K562 (cell line): ENCODE measurements at regions not wholly inside any gene's neighbourhood (a gene's known extent, or its start where the extent isn't known, plus 50 kb on each side); places are given as distances from the start of the nearest gene placed in this dataset.
A peak's percentile ranks its signal among the peaks of the same experiment; 100 is the strongest.

Experiments
- ATAC-seq: fragments of 200-7000 bp; cut with Tn5 transposase; 3 replicates; pipeline ENCODE4 v1.9.1; 2020; ENCODE audit warnings: moderate library complexity
- BruUV-seq: library from RNA; stranded (reverse); fragments of 400-500 nt; replicated peaks from 2 replicates; lab custom pipeline; 2021; lab: Mats Ljungman, UMichigan
- CTCF ChIA-PET: fragments of 300-600 bp; formaldehyde crosslinking; extraction: SDS; loops from one replicate; lab custom pipeline; 2021; ENCODE audit warnings: low intra/inter-chr PET ratio; lab: Yijun Ruan, JAX
- POLR2A ChIA-PET: fragments of 300-600, 350-650 bp; sonication (Branson Sonifier 250); formaldehyde crosslinking; extraction: SDS; loops from one replicate; lab custom pipeline; 2021; ENCODE audit warnings: antibody characterized with exemption, inconsistent platforms; lab: Yijun Ruan, JAX
- DNase-seq, 4 experiments: peaks; one replicate each; pipeline versions ENCODE4 v3.0.0 to v3.0.0-alpha.2; 2011 to 2018; ENCODE audit warnings: low spot score in 3 of 4, mixed read lengths in 3 of 4; ENCODE audit errors: extremely low read depth in 1 of 4
- FAIRE-seq: peaks from 2 replicates; lab custom pipeline; 2011; peaks lifted over from hg19 to GRCh38; lab: Jason Lieb, UNC
- H2AFZ ChIP-seq: 2 replicates; pipeline ENCODE4 v1.6.0; 2011; ENCODE audit warnings: low read depth, low read length, control low read depth, inconsistent platforms
- H3K27ac ChIP-seq: fragments of 200-600 bp; 3 replicates; pipeline ENCODE4 v1.8.0; 2011; ENCODE audit warnings: low read depth, mild to moderate bottlenecking, control low read depth, inconsistent platforms, low read length, moderate library complexity, mixed read lengths; ENCODE audit errors: extremely low read depth
- H3K27me3 ChIP-seq, 2 experiments: fragments of 300-600 bp in 1 of 2; 2 replicates in 1 of 2; 3 replicates in 1 of 2; pipeline versions ENCODE4 v1.6.0 to v1.8.0; 2011; ENCODE audit warnings: inconsistent platforms in 2 of 2, low read length in 2 of 2, mild to moderate bottlenecking in 1 of 2, mixed read lengths in 1 of 2, moderate library complexity in 1 of 2; ENCODE audit not compliant: control insufficient read depth in 2 of 2, insufficient read depth in 2 of 2
- H3K36me3 ChIP-seq: fragments of 300-600 bp; 3 replicates; pipeline ENCODE4 v1.8.0; 2011; ENCODE audit warnings: mild to moderate bottlenecking, low read length, inconsistent platforms; ENCODE audit not compliant: control insufficient read depth, insufficient read depth
- H3K4me1 ChIP-seq, 2 experiments: fragments of 200-600 bp in 1 of 2; replicated peaks in 1 of 2; 2 replicates in 1 of 2; 3 replicates in 1 of 2; pipeline versions ENCODE4 v1.5.1 to v1.8.0; 2011; ENCODE audit warnings: inconsistent platforms in 2 of 2, low read length in 2 of 2, mild to moderate bottlenecking in 1 of 2, mixed read lengths in 1 of 2, moderate library complexity in 1 of 2; ENCODE audit not compliant: control insufficient read depth in 2 of 2, insufficient read depth in 2 of 2
- H3K4me2 ChIP-seq: 2 replicates; pipeline ENCODE4 v1.6.1; 2011; ENCODE audit warnings: low read length, control low read depth, inconsistent platforms, mixed read lengths; ENCODE audit not compliant: insufficient read depth
- H3K4me3 ChIP-seq: fragments of 200-600 bp; sonication (generic), shearing (Covaris generic); 2 replicates; pipeline ENCODE4 v1.5.1; 2016; ENCODE audit warnings: control low read depth, inconsistent platforms
- H3K79me2 ChIP-seq: fragments of 200-600 bp; 3 replicates; pipeline ENCODE4 v1.8.0; 2011; ENCODE audit warnings: low read length, inconsistent platforms; ENCODE audit not compliant: control insufficient read depth, insufficient read depth
- H3K9ac ChIP-seq, 2 experiments: 2 replicates each; pipeline versions ENCODE4 v1.6.0 to v1.6.1; 2011; ENCODE audit warnings: low read depth in 2 of 2, low read length in 2 of 2, control low read depth in 1 of 2, inconsistent platforms in 1 of 2, mild to moderate bottlenecking in 1 of 2, mixed read lengths in 1 of 2; ENCODE audit not compliant: insufficient read depth in 1 of 2
- H3K9me1 ChIP-seq: one replicate; pipeline ENCODE4 v1.6.0; 2011; ENCODE audit warnings: inconsistent platforms, mild to moderate bottlenecking, low read length, moderate library complexity; ENCODE audit not compliant: control insufficient read depth, insufficient read depth
- H3K9me3 ChIP-seq: replicated peaks from 2 replicates; pipeline ENCODE4 v1.5.1; 2011; ENCODE audit warnings: low read depth, low read length, inconsistent platforms; ENCODE audit not compliant: control insufficient read depth, insufficient read depth
- H4K20me1 ChIP-seq: replicated peaks from 2 replicates; pipeline ENCODE4 v1.6.1; 2011; ENCODE audit warnings: low read length, inconsistent platforms, mixed read lengths; ENCODE audit not compliant: control insufficient read depth, insufficient read depth
- ATF7 ChIP-seq: fragments of 450-650 bp; IDR thresholded peaks from 2 replicates; pipeline ENCODE4 v1.7.1; 2014; ENCODE audit warnings: mild to moderate bottlenecking, moderate library complexity
- CBX1 ChIP-seq: sonication (generic); IDR thresholded peaks from 2 replicates; pipeline ENCODE4 v1.6.1; 2016; ENCODE audit warnings: antibody characterized with exemption, low read depth, mild to moderate bottlenecking
- CTCF ChIP-seq, 3 experiments: IDR thresholded peaks in 2 of 3; conservative IDR thresholded peaks in 1 of 3; 2 replicates each; pipeline ENCODE4 v1.5.1; 2011 to 2012; ENCODE audit warnings: low read length in 3 of 3, mild to moderate bottlenecking in 3 of 3, control low read depth in 2 of 3, improper control_type of control experiment in 1 of 3, inconsistent platforms in 1 of 3, low read depth in 1 of 3, mixed read lengths in 1 of 3, moderate library complexity in 1 of 3; ENCODE audit not compliant: insufficient read depth in 2 of 3
- DDX20 ChIP-seq: fragments of 450-650 bp; IDR thresholded peaks from 2 replicates; pipeline ENCODE4 v1.6.1; 2016; ENCODE audit warnings: missing genetic modification characterization, low read depth, mild to moderate bottlenecking, missing compliant biosample characterization, moderate library complexity
- IRF1 ChIP-seq: sonication (generic); formaldehyde crosslinking; IDR thresholded peaks from 2 replicates; pipeline ENCODE4 v1.8.0; 2022; ENCODE audit warnings: missing genetic modification reagents, mild to moderate bottlenecking, borderline replicate concordance
- MAFF ChIP-seq: IDR thresholded peaks from 2 replicates; pipeline ENCODE4 v1.6.1; 2012; ENCODE audit warnings: low read length, improper control_type of control experiment
- PKNOX1 ChIP-seq: fragments of 450-650 bp; IDR thresholded peaks from 2 replicates; pipeline ENCODE4 v1.6.1; 2016
- POLR2A ChIP-seq: fragments of 450-650 bp; conservative IDR thresholded peaks from 2 replicates; pipeline ENCODE4 v1.6.1; 2016
- SFPQ ChIP-seq: fragments of 200-400 bp; formaldehyde crosslinking; IDR thresholded peaks from 2 replicates; pipeline ENCODE4 v1.6.1; 2017; ENCODE audit warnings: mild to moderate bottlenecking, low read depth, low read length, moderate library complexity
- TEAD2 ChIP-seq: fragments of 450-650 bp; IDR thresholded peaks from 2 replicates; pipeline ENCODE4 v1.6.1; 2016; ENCODE audit warnings: missing genetic modification characterization, control low read depth, missing compliant biosample characterization
- UBTF ChIP-seq, 2 experiments: IDR thresholded peaks; 2 replicates each; pipeline ENCODE4 v1.6.1; 2012; ENCODE audit warnings: improper control_type of control experiment in 2 of 2, low read depth in 2 of 2, low read length in 2 of 2, borderline replicate concordance in 1 of 2
- WGBS: fragments of 100-300 bp; shearing (Covaris generic); methylation state at CpG from one replicate; pipeline ENCODE4 v1.1.6; 2016; ENCODE audit warnings: low coverage, mixed read lengths; ENCODE audit not compliant: insufficient coverage; ENCODE audit errors: missing lambda C conversion rate; 5-methylcytosine and 5-hydroxymethylcytosine counted together
- in situ Hi-C: fragments of 300-500 bp; cut with MboI; formaldehyde crosslinking; loops from 4 replicates; pipeline ENCODE4 v1.15.0; 2018; ENCODE audit warnings: inconsistent platforms, mixed read lengths
- intact Hi-C: fragments of 100-400 bp; cut with micrococcal nuclease; formaldehyde crosslinking; loops from 2 replicates; pipeline ENCODE4 v1.14.2; 2022

GRCh38 chr2:120914839-120915521, 179.3 kb downstream of the GLI2 start:
- BruUV-seq = no TSS peak
- Histone ChIP-seq H3K36me3 (no peaks in the 10 kb centered on the region), H3K4me1 (peaks cover 19 to 34% of the 10 kb centered on the region in 2 experiments; a peak in 4 of 5 replicates), H3K9me1 (peaks cover 7% of the 10 kb centered on the region), H3K4me3 (no peak overlapping the region), H3K9ac (peak overlapping the region in 1 of 2 experiments; percentile 85; a peak in 2 of 4 replicates), H3K9me3 (no peaks in the 10 kb centered on the region), H4K20me1 (no peaks in the 10 kb centered on the region; the same call in none of the 2 replicates), H3K27me3 (peaks cover 3 to 38% of the 10 kb centered on the region in 2 experiments; a peak in 3 of 5 replicates), H3K27ac (no peak overlapping the region), H3K4me2 (peak overlapping the region; percentile 6; the same call in 1 of the 2 replicates), H2AFZ (peak overlapping the region; percentile 66), H3K79me2 (no peaks in the 10 kb centered on the region)
- intact Hi-C loops (loop anchor here (5.0 kb wide), 1 partner anchor 32 kb away; no protein-coding TSS in a partner anchor), in situ Hi-C loops (no loop called here)
- POLR2A ChIA-PET = interaction anchor here (0.6 to 1.2 kb wide), 3 partner anchors 16 to 468 kb away, joined by 3 read pairs; no protein-coding TSS in a partner anchor
- FAIRE-seq = peak; percentile 86
- peak; percentile 60 to 72 (median 64) for DNase-seq
- ATAC-seq = peak; percentile 86
- WGBS = 11% methylated on average over 14 of the region's 17 CpGs
- CTCF ChIA-PET = no interaction called here
- TF ChIP-seq DDX20 (tag) (no peak), CTCF (IDR thresholded peaks at IDR 0.05 in 2 of 3, conservative IDR thresholded peaks at IDR 0.05 in 1 of 3; ENCODE audit: insufficient read depth in 2 of 3, low read depth in 1 of 3, low read length in 3 of 3) (peak; percentile 33 to 54 (median 51); a peak in 4 of 6 replicates), PKNOX1 (peak; percentile 70), POLR2A (no peak), SFPQ (no peak), TEAD2 (tag) (0 out of 2 replicates have a peak, but pooled peaks have one; percentile 59), ATF7 (no peak), UBTF (IDR thresholded peaks at IDR 0.05; ENCODE audit: borderline replicate concordance in 1 of 2, low read depth in 2 of 2, low read length in 2 of 2) (peak in 1 of 2 experiments; percentile 68; a peak in 1 of 4 replicates), CBX1 (no peak), IRF1 (CRISPR knock-in tag) (no peak), MAFF (0 out of 2 replicates have a peak, but pooled peaks have one; percentile 44)
